ENCODE measurements at regions not wholly inside any gene's neighbourhood (a gene's known extent, or its start where the extent isn't known, plus 50 kb on each side); places are given as distances from the start of the nearest gene placed in this dataset.

DNA sequence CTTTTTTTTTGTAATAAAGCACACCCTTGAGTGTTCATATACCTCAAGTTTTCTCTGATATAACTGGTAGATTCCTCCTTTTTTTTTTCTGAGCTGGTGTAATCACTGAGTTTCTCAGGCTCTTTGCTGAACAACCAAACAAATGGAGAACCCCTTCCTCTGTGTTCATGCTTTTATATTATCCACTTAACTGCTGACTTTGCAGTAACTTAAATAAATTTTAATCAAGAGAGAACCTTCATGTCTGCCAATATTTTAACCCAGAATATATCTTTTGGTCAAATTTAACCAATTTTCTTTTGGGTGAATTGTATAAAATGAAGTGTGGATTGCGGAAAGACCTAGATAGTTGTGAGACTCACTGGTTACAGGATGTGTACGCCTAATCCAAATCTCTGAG is 833.0 kb upstream of the COX7C start:
- 75 to 94% methylated on average over 2 of the region's 2 CpGs for WGBS, 2 donors
- TF ChIP-seq, protein P1, sequence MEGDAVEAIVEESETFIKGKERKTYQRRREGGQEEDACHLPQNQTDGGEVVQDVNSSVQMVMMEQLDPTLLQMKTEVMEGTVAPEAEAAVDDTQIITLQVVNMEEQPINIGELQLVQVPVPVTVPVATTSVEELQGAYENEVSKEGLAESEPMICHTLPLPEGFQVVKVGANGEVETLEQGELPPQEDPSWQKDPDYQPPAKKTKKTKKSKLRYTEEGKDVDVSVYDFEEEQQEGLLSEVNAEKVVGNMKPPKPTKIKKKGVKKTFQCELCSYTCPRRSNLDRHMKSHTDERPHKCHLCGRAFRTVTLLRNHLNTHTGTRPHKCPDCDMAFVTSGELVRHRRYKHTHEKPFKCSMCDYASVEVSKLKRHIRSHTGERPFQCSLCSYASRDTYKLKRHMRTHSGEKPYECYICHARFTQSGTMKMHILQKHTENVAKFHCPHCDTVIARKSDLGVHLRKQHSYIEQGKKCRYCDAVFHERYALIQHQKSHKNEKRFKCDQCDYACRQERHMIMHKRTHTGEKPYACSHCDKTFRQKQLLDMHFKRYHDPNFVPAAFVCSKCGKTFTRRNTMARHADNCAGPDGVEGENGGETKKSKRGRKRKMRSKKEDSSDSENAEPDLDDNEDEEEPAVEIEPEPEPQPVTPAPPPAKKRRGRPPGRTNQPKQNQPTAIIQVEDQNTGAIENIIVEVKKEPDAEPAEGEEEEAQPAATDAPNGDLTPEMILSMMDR (IDR thresholded peaks at IDR 0.05): no peak
- H3K4me1 ChIP-seq: no peaks in the 10 kb centered on the region
- no peak for FAIRE-seq
- no peaks in the 10 kb centered on the region for H3K9me3 ChIP-seq
- H3K4me3 ChIP-seq: no peak overlapping the region
- ATAC-seq: no peak
- H3K36me3 ChIP-seq: no peaks in the 10 kb centered on the region
- H3K27me3 ChIP-seq: no peaks in the 10 kb centered on the region
- intact Hi-C loops (cut with DNase I): no loop called here
- DNase-seq: no peak
- H3K27ac ChIP-seq: no peak overlapping the region

DNA sequence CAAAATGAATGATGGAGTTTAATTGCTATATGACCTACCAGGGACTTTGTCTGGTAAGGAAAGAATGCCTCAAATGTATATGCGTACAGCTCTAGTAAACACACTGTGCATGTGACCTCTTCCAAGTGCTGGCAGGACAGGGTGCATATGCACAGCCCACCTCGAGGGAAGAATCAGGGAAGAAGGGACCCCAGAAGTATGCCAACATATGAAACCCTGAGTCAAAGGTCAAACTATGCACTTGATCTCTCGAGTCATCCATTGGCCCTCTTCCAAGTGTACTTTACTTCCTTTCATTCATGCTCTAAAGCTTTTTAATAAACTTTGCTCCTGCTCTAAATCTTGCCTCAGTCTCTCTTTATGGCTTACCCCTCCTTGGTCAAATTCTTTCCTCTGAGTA is 804.6 kb upstream of the COX7C start:
- no peak for ATAC-seq
- no peak for DNase-seq
- Histone ChIP-seq H3K9me3 (no peaks in the 10 kb centered on the region), H3K27me3 (no peaks in the 10 kb centered on the region), H3K4me3 (no peak overlapping the region), H3K4me1 (no peaks in the 10 kb centered on the region), H3K36me3 (no peaks in the 10 kb centered on the region), H3K27ac (no peak overlapping the region)
- WGBS, 2 donors: 49 to 61% methylated on average over 3 of the region's 3 CpGs
- intact Hi-C loops (cut with DNase I): no loop called here
- TF ChIP-seq, protein P1 (IDR thresholded peaks at IDR 0.05): no peak
- no peak for FAIRE-seq

DNA sequence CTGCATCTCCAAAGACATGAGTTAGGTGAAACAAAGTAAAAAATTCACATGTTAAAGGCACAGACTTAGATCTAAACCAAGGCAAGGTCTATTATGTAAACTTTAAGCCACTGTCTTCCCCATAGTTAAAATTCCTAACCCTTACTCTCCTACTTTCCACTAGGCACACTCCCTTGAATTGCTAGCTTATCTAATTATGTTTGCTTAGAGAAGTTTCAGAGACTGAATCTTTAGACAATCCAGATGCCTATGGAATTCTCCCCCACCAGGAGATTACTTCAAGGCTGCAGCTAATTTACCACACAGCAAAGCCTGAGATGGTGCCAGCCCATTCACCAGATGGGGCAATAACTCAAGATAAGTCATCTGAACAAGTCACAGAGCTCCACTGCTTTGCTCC is 803.1 kb upstream of the COX7C start:
- FAIRE-seq (no peak), DNase-seq (no peak), ATAC-seq (no peak)
- intact Hi-C loops (cut with DNase I): no loop called here
- H3K27me3 ChIP-seq: no peaks in the 10 kb centered on the region
- TF ChIP-seq, protein P1 (IDR thresholded peaks at IDR 0.05): no peak
- no peaks in the 10 kb centered on the region for H3K4me1 ChIP-seq
- no peaks in the 10 kb centered on the region for H3K9me3 ChIP-seq
- H3K27ac ChIP-seq: no peak overlapping the region
- H3K36me3 ChIP-seq: no peaks in the 10 kb centered on the region
- no peak overlapping the region for H3K4me3 ChIP-seq

DNA sequence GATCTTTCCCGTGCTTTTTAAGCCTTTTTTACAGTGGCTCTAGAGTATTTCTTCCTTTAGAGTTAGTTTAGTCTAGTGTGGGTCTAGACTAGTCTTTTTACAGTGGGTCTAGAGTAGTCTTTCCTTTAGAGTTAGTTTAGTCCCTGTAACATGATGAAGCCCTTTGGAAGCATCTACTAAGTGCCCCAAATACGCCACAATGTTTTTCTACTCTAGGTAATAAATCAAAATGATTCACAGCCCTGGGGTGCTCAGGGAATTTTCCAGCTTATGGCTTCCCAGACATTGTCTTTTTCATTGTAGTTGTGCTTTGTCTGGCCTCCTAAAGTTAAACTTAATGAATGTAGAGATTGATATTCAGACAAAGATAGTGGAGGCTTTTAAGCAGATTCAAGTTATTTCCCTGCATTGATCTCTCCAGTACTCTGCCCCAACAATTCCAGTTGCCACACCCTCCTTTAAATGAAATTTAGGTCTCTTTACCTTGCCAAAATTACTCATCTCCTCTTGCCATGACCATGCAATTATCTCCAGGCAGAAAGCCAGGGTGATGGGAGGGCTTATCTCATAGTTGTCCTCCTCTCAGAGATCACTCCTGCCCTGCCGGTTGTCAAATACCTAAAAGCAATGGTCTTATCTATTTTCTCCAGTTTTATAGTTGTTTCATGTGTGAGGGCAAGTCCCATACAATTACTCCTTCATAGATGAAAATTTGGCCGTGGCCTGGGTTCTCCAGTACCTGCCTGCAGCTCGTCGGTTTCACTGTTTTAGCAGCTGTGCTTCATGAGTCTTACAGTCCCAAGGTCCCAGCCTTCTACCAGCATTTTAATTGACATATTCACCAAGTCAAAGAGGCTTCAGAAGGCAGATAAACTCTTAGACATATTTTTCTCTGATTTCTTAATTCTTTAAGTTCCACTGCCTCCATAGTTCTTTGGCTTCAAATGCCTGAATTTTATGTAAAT is 794.0 kb upstream of the COX7C start:
- Histone ChIP-seq H3K27me3 (no peaks in the 10 kb centered on the region), H3K27ac (no peak overlapping the region), H3K9me3 (no peaks in the 10 kb centered on the region), H3K36me3 (no peaks in the 10 kb centered on the region), H3K4me3 (no peak overlapping the region), H3K4me1 (no peaks in the 10 kb centered on the region)
- 42 to 57% methylated on average over 6 of the region's 6 CpGs for WGBS, 2 donors
- DNase-seq (no peak), ATAC-seq (no peak), FAIRE-seq (no peak)
- TF ChIP-seq, protein P1 (IDR thresholded peaks at IDR 0.05): no peak
- intact Hi-C loops (cut with DNase I): no loop called here

DNA sequence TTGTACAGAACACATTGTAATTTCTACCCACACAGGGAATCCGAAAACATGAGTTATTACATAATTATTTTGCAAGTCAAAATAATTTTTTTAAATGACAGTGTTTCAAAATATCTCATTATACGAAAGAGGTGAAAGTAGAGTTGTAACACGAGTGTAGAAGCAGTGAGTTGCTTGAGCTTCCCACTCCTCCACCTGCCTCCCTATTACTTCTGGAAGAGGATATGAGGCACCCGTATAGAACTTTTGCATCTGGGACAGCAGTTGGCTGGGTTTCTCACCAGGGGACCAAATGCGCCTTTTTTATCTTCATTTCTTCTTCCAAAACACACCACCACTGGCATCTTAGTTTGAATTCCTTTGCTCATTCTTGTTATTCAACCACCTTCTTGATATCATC is 779.0 kb upstream of the COX7C start:
- intact Hi-C loops (cut with DNase I): no loop called here
- Histone ChIP-seq H3K4me1 (no peaks in the 10 kb centered on the region), H3K4me3 (no peak overlapping the region), H3K9me3 (no peaks in the 10 kb centered on the region), H3K27ac (no peak overlapping the region), H3K36me3 (no peaks in the 10 kb centered on the region), H3K27me3 (no peaks in the 10 kb centered on the region)
- no peak for FAIRE-seq
- TF ChIP-seq, protein P1 (IDR thresholded peaks at IDR 0.05): no peak
- no peak for DNase-seq
- WGBS, 2 donors: 68 to 79% methylated on average over 5 of the region's 5 CpGs
- no peak for ATAC-seq

Measured in pancreas (tissue), 10 donors.